ENCODE measurements at regions not wholly inside any gene's neighbourhood (a gene's known extent, or its start where the extent isn't known, plus 50 kb on each side); places are given as distances from the start of the nearest gene placed in this dataset.

- Histone ChIP-seq H3K27ac (ENCODE audit: insufficient read length, low read depth, low read length) (no peak overlapping the region), H3K27me3 (ENCODE audit: insufficient read depth, low read length) (no peaks in the 10 kb centered on the region), H4K20me1 (ENCODE audit: control insufficient read depth, insufficient read depth, insufficient read length) (no peaks in the 10 kb centered on the region), H3K9ac (ENCODE audit: extremely low read depth, insufficient read length, low read length) (no peak overlapping the region), H3K79me1 (ENCODE audit: insufficient read depth, low read depth, low read length, poor library complexity, severe bottlenecking) (no peaks in the 10 kb centered on the region), H2BK5ac (ENCODE audit: insufficient read length, low read length) (no peak overlapping the region), H3K56ac (ENCODE audit: insufficient read length, low read depth, low read length) (no peak overlapping the region), H3K14ac (ENCODE audit: insufficient read depth, low read length) (no peak overlapping the region), H3K79me2 (ENCODE audit: insufficient read depth, low read length) (no peaks in the 10 kb centered on the region), H3K4me1 (ENCODE audit: insufficient read depth, low read length) (no peaks in the 10 kb centered on the region), H3T11ph (ENCODE audit: low read length) (no peak overlapping the region), H3K9me3 (ENCODE audit: control insufficient read depth, low read depth, low read length) (peaks cover 28% of the 10 kb centered on the region), H4K91ac (ENCODE audit: insufficient read length, low read depth, low read length) (no peak overlapping the region), H3K18ac (ENCODE audit: insufficient read length, low read depth, low read length) (no peak overlapping the region), H2AFZ (ENCODE audit: low read length) (no peak overlapping the region), H2AK5ac (ENCODE audit: insufficient read length, low read length) (no peak overlapping the region), H3K4ac (ENCODE audit: low read depth, low read length) (no peak overlapping the region), H2BK120ac (ENCODE audit: low read depth, low read length, poor library complexity, severe bottlenecking) (no peak overlapping the region), H3K4me2 (ENCODE audit: insufficient read depth, insufficient read length, low read length) (no peak overlapping the region), H4K8ac (replicated peaks; ENCODE audit: insufficient read length, low read depth, low read length) (no peak overlapping the region), H2BK15ac (ENCODE audit: low read depth, low read length) (no peak overlapping the region), H3K23me2 (ENCODE audit: insufficient read length, low read depth, low read length, poor library complexity, severe bottlenecking) (no peaks in the 10 kb centered on the region), H4K5ac (ENCODE audit: insufficient read length, low read depth, low read length) (no peak overlapping the region), H2BK20ac (ENCODE audit: low read depth, low read length, poor library complexity, severe bottlenecking) (no peak overlapping the region), H2BK12ac (ENCODE audit: insufficient read length, low read depth, low read length) (no peak overlapping the region), H3K23ac (ENCODE audit: insufficient read length, low read depth, low read length) (no peak overlapping the region)
- H3K36me3 Mint-ChIP-seq (ENCODE audit: insufficient read depth in 1 of 3, low read depth in 3 of 3): peaks cover 0 to 4% (median 0%) of the 10 kb centered on the region in 3 experiments; a peak in 2 of 7 replicates
- no CpG with 5 or more reads among the region's 2 CpGs for WGBS (ENCODE audit: extremely low coverage, insufficient read length, low lambda C conversion rate)
- no peaks in the 10 kb centered on the region for H3K27me3 Mint-ChIP-seq (ENCODE audit: low read depth)
- no peak overlapping the region for H3K4me3 Mint-ChIP-seq
- no peak overlapping the region for H3K27ac Mint-ChIP-seq
- peaks cover 12 to 15% of the 10 kb centered on the region in 2 experiments for H3K4me1 Mint-ChIP-seq
- H3K9me3 Mint-ChIP-seq: peaks cover 54 to 60% of the 10 kb centered on the region in 2 experiments
- no peak for DNase-seq
- TF ChIP-seq CTCF (conservative IDR thresholded peaks at IDR 0.05): no peak
Observed at GRCh38 chrX:145716226-145716625, 101.4 kb upstream of the SLITRK2 start.
